Activated CD4-positive, alpha-beta T cell treated with anti-CD3 and anti-CD28 coated beads, Interleukin-2, amount 50 U/mL, for 1 hour (primary cell): ENCODE measurements at regions not wholly inside any gene's neighbourhood (a gene's known extent, or its start where the extent isn't known, plus 50 kb on each side); places are given as distances from the start of the nearest gene placed in this dataset.

Experiments used
- DNase-seq: peaks from one replicate; pipeline ENCODE4 v3.0.0-alpha.2; 2020

DNA sequence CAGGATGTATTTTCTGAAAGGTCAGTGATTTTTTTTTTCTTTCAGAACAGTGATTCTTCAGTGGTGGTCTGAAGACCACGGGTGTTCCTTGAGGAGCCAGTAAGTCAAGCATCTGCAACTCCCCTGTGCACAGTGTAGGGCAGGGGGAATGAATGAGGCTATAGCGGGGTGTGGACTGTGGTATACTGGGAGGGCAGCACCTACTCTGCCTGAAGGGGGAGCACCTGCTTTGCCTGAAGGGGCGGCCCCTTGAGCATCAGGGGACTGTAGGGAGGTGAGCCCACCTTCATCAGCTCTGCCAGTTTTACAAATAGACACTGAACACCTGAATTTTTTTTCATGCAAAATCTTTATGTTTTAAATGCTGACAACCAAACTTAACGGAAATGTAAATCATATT is 77.5 kb upstream of the RIPOR2 start:
- DNase-seq: no peak

DNA sequence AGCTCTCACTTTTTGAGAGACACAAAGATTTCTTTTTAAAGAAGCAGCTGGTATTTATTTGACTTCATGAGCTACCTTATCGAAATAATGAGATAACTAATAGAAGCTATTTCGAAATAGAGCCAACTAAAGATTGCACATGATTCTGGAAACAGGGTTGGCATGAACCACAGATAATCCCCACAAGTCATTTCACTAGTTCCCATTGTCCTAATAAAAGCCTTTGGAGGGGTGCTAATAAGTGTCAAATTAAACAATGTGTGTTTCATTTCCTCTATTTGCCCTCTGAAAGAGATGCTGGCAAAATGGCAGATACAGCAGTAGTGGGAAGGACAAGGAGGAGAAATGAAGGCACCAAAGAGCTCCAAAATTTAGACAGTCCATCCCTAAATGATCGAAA is 78.6 kb upstream of the RIPOR2 start:
- DNase-seq: no peak

- DNase-seq: peak; percentile 36
Observed at GRCh38 chr6:25014791-25015560, 79.2 kb upstream of the RIPOR2 start.

GRCh38 chr6:25016014-25016720 is 80.4 kb upstream of the RIPOR2 start:
- DNase-seq: no peak

DNA sequence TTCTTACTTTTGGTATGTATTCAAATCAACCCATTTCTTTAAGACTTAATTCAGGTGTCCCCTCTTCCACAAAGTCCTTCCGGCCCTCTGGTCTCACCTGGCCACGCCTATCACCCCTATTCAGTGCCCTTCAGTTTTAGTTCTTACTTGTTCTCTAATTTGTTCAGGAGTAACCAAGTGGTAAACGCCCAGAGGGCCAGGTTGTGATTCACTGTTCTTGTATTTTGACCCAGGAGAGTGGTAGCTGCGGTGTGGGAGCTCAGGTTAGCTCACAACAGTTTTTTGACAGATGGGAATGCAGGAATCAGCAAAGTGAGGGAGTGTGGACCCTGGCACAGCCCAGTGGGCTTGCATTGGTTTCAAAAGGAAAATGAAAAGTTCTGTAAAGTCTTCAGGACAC is 81.7 kb upstream of the RIPOR2 start:
- DNase-seq: no peak

DNA sequence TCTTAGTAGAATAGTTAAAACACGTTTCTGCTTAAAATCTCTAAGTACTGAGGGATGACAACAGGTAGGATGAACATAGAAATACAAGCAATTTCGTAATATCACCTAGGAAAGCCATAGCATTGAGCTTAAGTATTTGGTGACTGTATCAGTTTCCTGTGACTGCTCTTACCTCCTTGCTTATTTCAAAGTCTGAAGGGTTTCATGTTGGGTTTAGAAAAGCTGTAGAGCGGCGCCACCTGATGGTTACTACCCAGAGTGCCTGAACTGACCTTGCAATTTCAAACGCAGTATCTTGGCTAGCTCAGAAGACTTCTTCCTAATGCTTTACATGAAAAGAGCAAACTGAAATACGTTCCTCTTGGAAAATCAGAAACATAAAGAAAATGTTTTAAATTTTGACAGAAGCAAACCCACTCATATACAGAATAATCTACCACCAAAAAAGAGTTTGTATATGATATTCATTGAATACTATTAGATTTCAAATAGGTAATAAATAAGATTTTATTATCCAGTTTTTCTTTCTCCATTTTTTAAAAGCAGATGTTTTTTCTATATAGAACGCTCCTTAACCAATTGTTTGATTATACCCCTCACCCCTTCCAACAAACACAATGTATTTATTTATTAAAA is 82.3 kb upstream of the RIPOR2 start:
- peak; percentile 83 for DNase-seq

DNA sequence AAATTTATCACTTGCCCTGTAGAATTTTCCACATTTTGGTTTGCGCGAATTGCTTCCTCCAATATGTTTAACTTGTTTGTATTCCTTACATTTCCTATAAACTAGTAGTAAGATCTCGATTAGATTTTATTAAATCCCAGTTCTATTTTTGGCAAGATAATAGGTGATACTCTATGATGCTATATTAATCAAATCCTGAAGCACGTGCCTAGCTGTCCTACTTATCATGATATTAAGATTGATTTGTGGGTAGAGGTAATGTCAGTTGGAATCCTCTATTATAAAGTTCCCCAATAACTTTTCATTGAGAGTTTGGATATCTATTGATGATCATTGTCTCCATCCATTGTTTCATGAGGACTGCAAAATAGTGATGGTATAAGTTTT is 82.8 kb upstream of the RIPOR2 start:
- no peak for DNase-seq

GRCh38 chr6:25022140-25022553 is 86.4 kb upstream of the RIPOR2 start:
- no peak for DNase-seq

DNA sequence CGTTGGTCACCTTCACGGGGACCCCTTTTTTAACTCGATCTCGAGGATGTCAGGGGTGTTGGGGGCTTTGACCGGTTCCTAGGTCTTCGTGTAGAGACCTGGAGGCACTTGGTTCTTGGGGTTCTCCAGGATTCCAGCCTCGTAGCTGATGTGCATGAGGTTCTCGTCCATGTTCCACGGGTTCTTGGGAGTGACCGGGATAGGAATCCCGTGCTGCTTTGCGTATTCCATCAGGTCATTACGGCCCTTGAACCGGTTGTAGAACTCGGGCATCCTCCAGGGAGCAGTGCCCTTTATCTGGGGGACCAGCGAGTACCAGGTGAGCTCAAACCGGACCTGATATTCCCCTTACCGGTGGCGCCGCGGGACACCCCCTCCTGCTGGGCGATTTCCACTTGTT is 88.0 kb upstream of the RIPOR2 start:
- no peak for DNase-seq

GRCh38 chr6:25024821-25025220 is 89.1 kb upstream of the RIPOR2 start:
- no peak for DNase-seq

DNA sequence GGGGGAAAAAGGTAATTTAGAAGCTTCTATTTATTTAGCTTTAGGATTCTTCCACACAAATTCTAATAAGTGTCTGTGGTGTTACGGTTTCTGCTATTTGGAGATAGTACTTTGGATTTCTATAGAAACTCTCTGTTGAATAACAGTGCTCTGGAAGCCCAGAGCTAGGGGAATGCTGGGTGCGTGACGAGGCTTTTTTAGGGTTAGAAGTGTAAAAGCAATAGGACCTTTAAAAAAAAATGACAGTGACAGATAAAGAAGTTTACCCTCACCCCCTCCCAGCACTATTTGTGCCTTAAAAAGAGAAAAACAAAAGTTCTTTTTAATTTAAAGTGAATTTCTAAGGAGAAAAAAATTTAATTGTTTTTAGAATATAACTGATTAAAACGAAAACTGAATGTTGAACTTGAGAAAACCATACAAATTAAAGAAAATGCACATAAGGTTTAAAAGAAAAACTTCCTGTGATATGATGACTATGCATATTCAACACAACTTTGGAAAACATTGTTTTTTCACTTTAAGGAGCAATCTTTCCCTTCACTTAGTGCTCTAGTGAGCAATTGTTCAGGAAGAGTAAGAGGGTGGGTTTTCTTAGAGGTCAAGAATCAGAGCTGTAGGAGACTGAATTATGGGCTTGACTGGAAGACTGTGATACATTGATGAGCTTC is 89.6 kb upstream of the RIPOR2 start:
- DNase-seq: no peak

DNA sequence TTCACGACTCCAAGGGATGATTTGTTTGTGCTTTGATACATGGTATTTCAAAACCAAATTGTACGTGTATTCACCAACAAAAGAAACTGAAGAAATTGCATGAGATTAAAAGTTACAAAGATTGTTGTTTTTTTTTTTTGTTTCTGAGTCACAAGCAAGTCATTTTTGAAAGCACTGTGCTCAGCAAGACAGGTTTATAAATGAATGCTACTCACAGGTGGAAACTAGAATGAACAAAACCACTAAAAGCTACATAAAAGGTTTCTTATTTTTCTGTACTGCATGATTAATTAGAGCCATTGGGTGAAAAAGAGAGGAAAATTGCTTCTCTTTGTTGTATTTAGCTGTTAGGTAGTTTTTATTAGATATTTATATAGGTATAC is 90.2 kb upstream of the RIPOR2 start:
- DNase-seq: no peak

DNA sequence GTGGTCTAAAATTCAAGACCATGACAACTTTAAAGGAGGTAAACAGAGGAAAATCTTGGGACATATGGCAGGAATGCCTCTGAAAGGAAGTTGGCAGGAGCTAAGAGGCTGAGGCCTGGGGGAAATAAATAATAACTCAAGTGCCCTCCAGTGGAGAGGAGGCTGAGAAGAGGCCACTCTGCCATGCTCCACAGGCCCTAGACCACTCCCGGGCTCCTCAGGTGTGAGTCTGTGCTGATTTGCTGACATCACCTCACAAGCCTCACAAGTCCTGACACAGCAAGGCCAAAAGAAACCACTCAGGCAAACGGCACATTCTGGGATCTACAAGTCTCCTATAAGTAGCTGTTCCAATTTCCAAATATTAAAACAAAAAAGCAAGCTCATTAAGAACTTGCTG is 91.0 kb upstream of the RIPOR2 start:
- no peak for DNase-seq

- peak; percentile 73 for DNase-seq
Observed at GRCh38 chr6:25027221-25027916, 91.6 kb upstream of the RIPOR2 start.

GRCh38 chr6:25028328-25028727 is 92.6 kb upstream of the RIPOR2 start:
- no peak for DNase-seq

GRCh38 chr6:25032934-25033333 is 97.2 kb upstream of the RIPOR2 start:
- DNase-seq: no peak

- DNase-seq: no peak
Observed at GRCh38 chr6:25034431-25034921, 98.7 kb upstream of the RIPOR2 start.

- DNase-seq: no peak
Observed at GRCh38 chr6:25035174-25035511, 99.4 kb upstream of the RIPOR2 start.

GRCh38 chr6:25035512-25036435 is 100.0 kb upstream of the RIPOR2 start:
- no peak for DNase-seq

DNA sequence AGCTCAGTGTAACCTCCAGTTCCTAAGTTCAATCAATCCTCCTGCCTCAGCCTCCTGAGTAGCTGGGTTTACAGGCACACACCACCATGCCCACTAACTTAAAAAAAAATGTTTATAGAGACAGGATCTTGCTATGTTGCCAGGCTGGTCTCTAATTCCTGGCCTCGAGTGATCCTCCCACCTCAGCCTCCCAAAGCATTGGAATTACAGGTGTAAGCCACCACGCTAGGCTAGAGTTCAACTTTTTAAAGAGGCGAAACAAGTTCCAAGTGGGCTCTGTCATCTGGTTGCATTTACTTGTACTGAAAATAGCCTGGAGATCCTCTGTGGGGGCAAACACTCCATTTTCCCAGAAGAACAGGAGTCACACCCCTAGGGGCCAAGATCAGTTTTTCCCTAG is 100.7 kb upstream of the RIPOR2 start:
- DNase-seq: no peak

DNA sequence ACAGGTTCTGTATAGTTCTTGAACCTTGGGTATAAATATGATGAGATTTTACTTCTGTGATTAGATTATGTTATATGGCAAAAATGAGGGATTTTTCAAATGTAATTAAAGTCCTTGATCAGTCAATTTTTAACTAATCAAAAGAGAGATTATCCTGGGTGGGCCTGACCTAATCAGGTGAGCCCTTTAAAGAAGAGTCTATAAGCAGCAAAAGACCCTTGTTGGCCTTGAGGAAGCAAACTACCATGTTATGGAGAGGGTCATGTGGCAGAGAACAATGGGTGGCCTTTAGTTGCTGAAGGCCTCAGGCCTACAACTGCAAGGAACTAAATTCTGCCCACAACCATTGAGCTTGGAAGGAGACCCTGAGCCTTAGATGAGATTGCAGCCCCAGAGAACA is 102.5 kb upstream of the RIPOR2 start:
- no peak for DNase-seq

GRCh38 chr6:25038999-25039398 is 103.2 kb upstream of the RIPOR2 start:
- no peak for DNase-seq
